Mesendoderm (in vitro differentiated cells): ENCODE measurements at regions not wholly inside any gene's neighbourhood (a gene's known extent, or its start where the extent isn't known, plus 50 kb on each side); places are given as distances from the start of the nearest gene placed in this dataset.
"Not testable (repeated sequence)": the region's sequence is repeated elsewhere in the genome, so short reads cannot be mapped to it uniquely, and the experiment has no call there.

Source experiments
- DNase-seq: peaks from one replicate; pipeline ENCODE4 v3.0.0; 2013
- H2AK5ac ChIP-seq: 2 replicates; pipeline ENCODE4 v1.6.1; 2013; ENCODE audit warnings: low read length, inconsistent platforms
- H2BK120ac ChIP-seq: 2 replicates; pipeline ENCODE4 v1.6.1; 2013; ENCODE audit warnings: low read depth, mild to moderate bottlenecking, low read length, moderate library complexity, mixed read lengths
- H2BK15ac ChIP-seq: replicated peaks from 2 replicates; pipeline ENCODE4 v1.6.1; 2013; ENCODE audit warnings: low read depth, mild to moderate bottlenecking, moderate library complexity
- H2BK5ac ChIP-seq: 2 replicates; pipeline ENCODE4 v1.6.1; 2013; ENCODE audit warnings: low read length, inconsistent platforms
- H3K18ac ChIP-seq: 2 replicates; pipeline ENCODE4 v1.6.1; 2013; ENCODE audit warnings: mild to moderate bottlenecking, low read length, mixed read lengths
- H3K23ac ChIP-seq: one replicate; pipeline ENCODE4 v1.6.1; 2013; ENCODE audit warnings: low read length
- H3K27ac ChIP-seq: 2 replicates; pipeline ENCODE4 v1.5.1; 2013; ENCODE audit warnings: low read depth, mild to moderate bottlenecking, inconsistent platforms, low read length, moderate library complexity
- H3K27me3 ChIP-seq: 2 replicates; pipeline ENCODE4 v1.6.1; 2013; ENCODE audit warnings: low read length, control low read depth, mild to moderate bottlenecking, inconsistent platforms; ENCODE audit not compliant: insufficient read depth, poor library complexity
- H3K36me3 ChIP-seq: 2 replicates; pipeline ENCODE4 v1.6.1; 2013; ENCODE audit warnings: low read length, inconsistent platforms; ENCODE audit not compliant: control insufficient read depth, insufficient read depth
- H3K4ac ChIP-seq: one replicate; pipeline ENCODE4 v1.6.1; 2013; ENCODE audit warnings: low read depth, mild to moderate bottlenecking, low read length, moderate library complexity
- H3K4me1 ChIP-seq: 2 replicates; pipeline ENCODE4 v1.6.1; 2013; ENCODE audit warnings: low read depth, low read length, inconsistent platforms; ENCODE audit not compliant: control insufficient read depth
- H3K4me2 ChIP-seq: 2 replicates; pipeline ENCODE4 v1.6.1; 2013; ENCODE audit warnings: low read length
- H3K4me3 ChIP-seq: 2 replicates; pipeline ENCODE4 v1.5.1; 2013; ENCODE audit warnings: mild to moderate bottlenecking, low read length
- H3K56ac ChIP-seq: one replicate; pipeline ENCODE4 v1.6.1; 2013; ENCODE audit warnings: low read length
- H3K79me1 ChIP-seq: 2 replicates; pipeline ENCODE4 v1.6.1; 2013; ENCODE audit warnings: low read length, inconsistent platforms
- H3K79me2 ChIP-seq: 2 replicates; pipeline ENCODE4 v1.6.1; 2013; ENCODE audit warnings: mild to moderate bottlenecking, low read length; ENCODE audit not compliant: control insufficient read depth, insufficient read depth
- H3K9ac ChIP-seq: 2 replicates; pipeline ENCODE4 v1.6.1; 2013; ENCODE audit warnings: low read length, inconsistent platforms
- H4K5ac ChIP-seq: one replicate; pipeline ENCODE4 v1.6.1; 2013; ENCODE audit warnings: low read length
- H4K8ac ChIP-seq: one replicate; pipeline ENCODE4 v1.6.1; 2013; ENCODE audit warnings: low read depth, mild to moderate bottlenecking, control low read depth, low read length, moderate library complexity
- WGBS: extraction: QIAGEN DNeasy Blood & Tissue Kit; methylation state at CpG from one replicate; pipeline ENCODE4 v1.1.7; 2013; ENCODE audit warnings: low lambda C conversion rate, missing lambda C conversion rate; ENCODE audit not compliant: insufficient coverage; ENCODE audit errors: extremely low coverage; 5-methylcytosine and 5-hydroxymethylcytosine counted together

- Histone ChIP-seq H3K27ac (no peak overlapping the region), H3K27me3 (no peaks in the 10 kb centered on the region), H2BK5ac (no peak overlapping the region), H2BK15ac (no peak overlapping the region), H3K23ac (no peak overlapping the region), H2AK5ac (no peak overlapping the region), H3K79me2 (no peaks in the 10 kb centered on the region), H3K79me1 (no peaks in the 10 kb centered on the region), H3K36me3 (no peaks in the 10 kb centered on the region), H3K9ac (no peak overlapping the region), H3K4me2 (no peak overlapping the region), H3K4me1 (no peaks in the 10 kb centered on the region), H3K4me3 (no peak overlapping the region), H3K56ac (no peak overlapping the region), H3K18ac (no peak overlapping the region), H4K8ac (no peak overlapping the region), H3K4ac (no peak overlapping the region), H2BK120ac (no peak overlapping the region), H4K5ac (no peak overlapping the region)
- WGBS: no CpG with 5 or more reads among the region's 7 CpGs
- DNase-seq: no peak
These were observed 369.2 kb upstream of the NRP1 start for GRCh38 chr10:33703501-33704213.

GRCh38 chr10:33698033-33698432, 363.6 kb upstream of the NRP1 start:
- Histone ChIP-seq H4K8ac (no peak overlapping the region), H3K4me2 (no peak overlapping the region), H2BK120ac (no peak overlapping the region), H3K79me1 (no peaks in the 10 kb centered on the region), H3K4me1 (no peaks in the 10 kb centered on the region), H3K9ac (no peak overlapping the region), H3K79me2 (no peaks in the 10 kb centered on the region), H3K4me3 (no peak overlapping the region), H3K4ac (no peak overlapping the region), H3K27ac (no peak overlapping the region), H3K36me3 (no peaks in the 10 kb centered on the region), H3K56ac (no peak overlapping the region), H2BK5ac (no peak overlapping the region), H3K27me3 (no peaks in the 10 kb centered on the region), H3K23ac (no peak overlapping the region), H2AK5ac (no peak overlapping the region), H4K5ac (no peak overlapping the region), H3K18ac (no peak overlapping the region), H2BK15ac (no peak overlapping the region)
- no peak for DNase-seq

GRCh38 chr10:33697016-33697415, 362.5 kb upstream of the NRP1 start:
- Histone ChIP-seq H2BK120ac (no peak overlapping the region), H4K5ac (no peak overlapping the region)

GRCh38 chr10:33695536-33695935, 361.1 kb upstream of the NRP1 start:
- H4K5ac ChIP-seq: no peak overlapping the region
- WGBS: no CpG with 5 or more reads among the region's 5 CpGs
- H2AK5ac ChIP-seq: no peak overlapping the region

More at GRCh38 chr10:33697016-33697415, 362.5 kb upstream of the NRP1 start:
- H2BK5ac ChIP-seq: no peak overlapping the region
- H2AK5ac ChIP-seq: no peak overlapping the region
- H3K36me3 ChIP-seq: no peaks in the 10 kb centered on the region
- no peak for DNase-seq
- H3K79me2 ChIP-seq: no peaks in the 10 kb centered on the region
- H3K4me2 ChIP-seq: no peak overlapping the region
- H3K27ac ChIP-seq: no peak overlapping the region
- no peak overlapping the region for H3K56ac ChIP-seq
- H3K27me3 ChIP-seq: no peaks in the 10 kb centered on the region
- no peaks in the 10 kb centered on the region for H3K4me1 ChIP-seq
- H2BK15ac ChIP-seq: no peak overlapping the region
- H3K4me3 ChIP-seq: no peak overlapping the region
- no peak overlapping the region for H3K4ac ChIP-seq
- H4K8ac ChIP-seq: no peak overlapping the region
- H3K18ac ChIP-seq: no peak overlapping the region
- H3K79me1 ChIP-seq: no peaks in the 10 kb centered on the region
- WGBS: no CpG with 5 or more reads among the region's 5 CpGs
- no peak overlapping the region for H3K23ac ChIP-seq
- no peak overlapping the region for H3K9ac ChIP-seq

GRCh38 chr10:33690536-33690935, 356.1 kb upstream of the NRP1 start:
- H4K5ac ChIP-seq, H4K8ac ChIP-seq, H3K4me2 ChIP-seq, H3K79me2 ChIP-seq, H2BK5ac ChIP-seq, H2AK5ac ChIP-seq, H3K36me3 ChIP-seq, H3K9ac ChIP-seq, H3K4ac ChIP-seq, H3K4me3 ChIP-seq, H3K79me1 ChIP-seq, H3K27me3 ChIP-seq, H3K27ac ChIP-seq, H3K23ac ChIP-seq, H3K4me1 ChIP-seq, H2BK120ac ChIP-seq, H3K18ac ChIP-seq, H3K56ac ChIP-seq, DNase-seq, H2BK15ac ChIP-seq: not testable (repeated sequence)
- WGBS: no CpG with 5 or more reads among the region's 2 CpGs

More at GRCh38 chr10:33695536-33695935, 361.1 kb upstream of the NRP1 start:
- no peak overlapping the region for H3K27ac ChIP-seq
- H3K79me1 ChIP-seq: no peaks in the 10 kb centered on the region
- H3K27me3 ChIP-seq: no peaks in the 10 kb centered on the region
- no peak overlapping the region for H3K4ac ChIP-seq
- H3K4me3 ChIP-seq: no peak overlapping the region
- H3K56ac ChIP-seq: no peak overlapping the region
- H3K18ac ChIP-seq: no peak overlapping the region
- no peak overlapping the region for H3K23ac ChIP-seq
- H3K4me2 ChIP-seq: no peak overlapping the region
- no peak overlapping the region for H3K9ac ChIP-seq
- H2BK15ac ChIP-seq: no peak overlapping the region
- no peak overlapping the region for H2BK5ac ChIP-seq
- H3K79me2 ChIP-seq: no peaks in the 10 kb centered on the region
- no peak for DNase-seq
- no peaks in the 10 kb centered on the region for H3K36me3 ChIP-seq
- H4K8ac ChIP-seq: no peak overlapping the region
- no peak overlapping the region for H2BK120ac ChIP-seq
- no peaks in the 10 kb centered on the region for H3K4me1 ChIP-seq

GRCh38 chr10:33688506-33688905, 354.0 kb upstream of the NRP1 start:
- Histone ChIP-seq H3K9ac (no peak overlapping the region), H3K18ac (no peak overlapping the region), H4K5ac (no peak overlapping the region), H3K4me1 (no peaks in the 10 kb centered on the region), H2BK15ac (no peak overlapping the region), H3K79me2 (no peaks in the 10 kb centered on the region), H3K23ac (no peak overlapping the region), H3K27me3 (no peaks in the 10 kb centered on the region), H2BK120ac (no peak overlapping the region), H3K4me2 (no peak overlapping the region), H2AK5ac (no peak overlapping the region), H4K8ac (no peak overlapping the region), H3K36me3 (no peaks in the 10 kb centered on the region), H3K4ac (no peak overlapping the region), H3K79me1 (no peaks in the 10 kb centered on the region), H3K56ac (no peak overlapping the region), H3K4me3 (no peak overlapping the region), H3K27ac (no peak overlapping the region), H2BK5ac (no peak overlapping the region)
- DNase-seq: no peak
- no CpG with 5 or more reads among the region's 2 CpGs for WGBS
